Loucy (cell line): ENCODE measurements at regions not wholly inside any gene's neighbourhood (a gene's known extent, or its start where the extent isn't known, plus 50 kb on each side); places are given as distances from the start of the nearest gene placed in this dataset.

Experiments
- H2AFZ ChIP-seq: fragments of 200-600 bp; sonication (generic); 2 replicates; pipeline ENCODE4 v1.6.0; 2016; ENCODE audit warnings: antibody characterized with exemption, mild to moderate bottlenecking, low read length, moderate library complexity
- H3F3A ChIP-seq: fragments of 200-600 bp; 2 replicates; pipeline ENCODE4 v1.6.0; 2016; ENCODE audit warnings: antibody characterized with exemption, low read depth, mild to moderate bottlenecking
- H3K27me3 ChIP-seq: fragments of 200-600 bp; sonication (generic); 2 replicates; pipeline ENCODE4 v1.6.1; 2014; ENCODE audit warnings: low read length, mild to moderate bottlenecking; ENCODE audit not compliant: insufficient read depth, poor library complexity, severe bottlenecking
- H3K36me3 ChIP-seq: fragments of 200-600 bp; sonication (generic); 2 replicates; pipeline ENCODE4 v1.6.1; 2016; ENCODE audit warnings: low read length; ENCODE audit not compliant: insufficient read depth
- H3K4me1 ChIP-seq: fragments of 200-600 bp; sonication (generic); 2 replicates; pipeline ENCODE4 v1.5.1; 2014; ENCODE audit warnings: low read length, mild to moderate bottlenecking; ENCODE audit not compliant: insufficient read depth, poor library complexity, severe bottlenecking
- H3K4me2 ChIP-seq: fragments of 200-600 bp; sonication (generic); 2 replicates; pipeline ENCODE4 v1.6.0; 2014; ENCODE audit warnings: antibody characterized with exemption, low read length, low read depth, mild to moderate bottlenecking; ENCODE audit not compliant: poor library complexity, severe bottlenecking
- H3K4me3 ChIP-seq: fragments of 200-600 bp; sonication (generic); 2 replicates; pipeline ENCODE4 v1.5.1; 2014; ENCODE audit warnings: low read length, mild to moderate bottlenecking, mixed read lengths; ENCODE audit not compliant: poor library complexity, severe bottlenecking
- H3K79me2 ChIP-seq: fragments of 200-600 bp; sonication (generic); 2 replicates; pipeline ENCODE4 v1.6.1; 2014; ENCODE audit warnings: low read length; ENCODE audit not compliant: insufficient read depth
- H3K9ac ChIP-seq: fragments of 200-600 bp; sonication (generic); 2 replicates; pipeline ENCODE4 v1.6.0; 2014; ENCODE audit warnings: mild to moderate bottlenecking, low read depth, low read length, moderate library complexity; ENCODE audit not compliant: poor library complexity, severe bottlenecking
- H3K9me2 ChIP-seq: fragments of 200-600 bp; sonication (generic); replicated peaks from 2 replicates; pipeline ENCODE4 v1.6.1; 2016; ENCODE audit warnings: low read depth, low read length, mixed read lengths
- H3K9me3 ChIP-seq: fragments of 200-600 bp; sonication (generic); 2 replicates; pipeline ENCODE4 v1.6.1; 2014; ENCODE audit warnings: mild to moderate bottlenecking, antibody characterized with exemption, low read length, low read depth; ENCODE audit not compliant: insufficient read depth
- H4K20me1 ChIP-seq: fragments of 200-600 bp; sonication (generic); 2 replicates; pipeline ENCODE4 v1.6.0; 2014; ENCODE audit warnings: antibody characterized with exemption, low read length, mild to moderate bottlenecking; ENCODE audit not compliant: insufficient read depth, poor library complexity, severe bottlenecking
- EZH2phosphoT487 ChIP-seq: fragments of 200-600 bp; IDR thresholded peaks from 2 replicates; pipeline ENCODE4 v1.6.1; 2018; ENCODE audit warnings: antibody characterized with exemption, mild to moderate bottlenecking, moderate library complexity, borderline replicate concordance
- TF ChIP-seq, protein P1 (sequence below): fragments of 200-600 bp; sonication (generic); conservative IDR thresholded peaks from 2 replicates; pipeline ENCODE4 v1.5.1; 2014; ENCODE audit warnings: mild to moderate bottlenecking, antibody characterized with exemption, low read length

DNA sequence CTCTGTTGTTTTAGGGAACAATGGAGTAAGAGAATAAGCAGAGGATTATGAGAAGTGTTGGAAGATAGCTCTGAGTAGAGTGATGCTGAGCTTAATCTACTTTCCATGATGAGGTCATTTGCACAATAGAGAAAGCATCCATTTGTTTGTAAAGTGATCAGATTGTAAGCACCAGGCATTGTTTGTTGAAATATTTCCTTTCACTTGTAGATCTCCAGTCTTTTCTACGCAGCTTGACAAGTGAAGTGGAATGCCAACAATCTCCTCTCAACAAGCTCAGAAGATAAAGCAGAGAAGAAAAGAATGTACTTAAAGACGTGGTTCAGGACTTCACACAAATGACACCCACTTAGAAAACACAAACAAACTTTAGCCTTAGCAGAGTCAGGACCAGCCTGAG lies 80.1 kb upstream of the MARCKS start:
- Histone ChIP-seq H3K4me2 (no peak overlapping the region), H3K36me3 (no peaks in the 10 kb centered on the region), H2AFZ (no peak overlapping the region), H3K79me2 (no peaks in the 10 kb centered on the region), H3K9me3 (no peaks in the 10 kb centered on the region), H3F3A (no peaks in the 10 kb centered on the region), H3K4me1 (no peaks in the 10 kb centered on the region), H4K20me1 (no peaks in the 10 kb centered on the region), H3K27me3 (no peaks in the 10 kb centered on the region), H3K4me3 (no peak overlapping the region), H3K9ac (no peak overlapping the region), H3K9me2 (no peaks in the 10 kb centered on the region)
- TF ChIP-seq, protein P1, sequence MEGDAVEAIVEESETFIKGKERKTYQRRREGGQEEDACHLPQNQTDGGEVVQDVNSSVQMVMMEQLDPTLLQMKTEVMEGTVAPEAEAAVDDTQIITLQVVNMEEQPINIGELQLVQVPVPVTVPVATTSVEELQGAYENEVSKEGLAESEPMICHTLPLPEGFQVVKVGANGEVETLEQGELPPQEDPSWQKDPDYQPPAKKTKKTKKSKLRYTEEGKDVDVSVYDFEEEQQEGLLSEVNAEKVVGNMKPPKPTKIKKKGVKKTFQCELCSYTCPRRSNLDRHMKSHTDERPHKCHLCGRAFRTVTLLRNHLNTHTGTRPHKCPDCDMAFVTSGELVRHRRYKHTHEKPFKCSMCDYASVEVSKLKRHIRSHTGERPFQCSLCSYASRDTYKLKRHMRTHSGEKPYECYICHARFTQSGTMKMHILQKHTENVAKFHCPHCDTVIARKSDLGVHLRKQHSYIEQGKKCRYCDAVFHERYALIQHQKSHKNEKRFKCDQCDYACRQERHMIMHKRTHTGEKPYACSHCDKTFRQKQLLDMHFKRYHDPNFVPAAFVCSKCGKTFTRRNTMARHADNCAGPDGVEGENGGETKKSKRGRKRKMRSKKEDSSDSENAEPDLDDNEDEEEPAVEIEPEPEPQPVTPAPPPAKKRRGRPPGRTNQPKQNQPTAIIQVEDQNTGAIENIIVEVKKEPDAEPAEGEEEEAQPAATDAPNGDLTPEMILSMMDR: no peak
- TF ChIP-seq EZH2phosphoT487: no peak

DNA sequence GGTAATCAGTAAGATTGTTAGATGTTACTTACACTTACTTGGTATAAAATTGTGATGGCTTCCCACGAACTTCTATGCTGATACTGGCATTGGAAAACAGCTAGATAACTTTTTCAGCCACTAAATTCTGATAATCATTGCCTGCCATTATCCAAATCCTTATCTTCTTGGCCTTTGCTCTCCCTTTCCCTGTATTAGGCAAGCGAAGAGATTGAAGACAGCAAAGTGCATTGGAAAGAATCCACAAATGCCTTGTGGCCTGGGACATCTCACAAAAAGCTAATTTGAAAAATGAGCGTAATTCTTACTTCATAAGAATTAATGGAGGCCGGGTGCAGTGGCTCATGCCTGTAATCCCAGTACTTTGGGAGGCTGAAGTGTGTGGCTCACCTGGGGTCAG lies 79.5 kb upstream of the MARCKS start:
- H3K9ac ChIP-seq: no peak overlapping the region
- H3K9me3 ChIP-seq: no peaks in the 10 kb centered on the region
- H3K4me2 ChIP-seq: no peak overlapping the region

DNA sequence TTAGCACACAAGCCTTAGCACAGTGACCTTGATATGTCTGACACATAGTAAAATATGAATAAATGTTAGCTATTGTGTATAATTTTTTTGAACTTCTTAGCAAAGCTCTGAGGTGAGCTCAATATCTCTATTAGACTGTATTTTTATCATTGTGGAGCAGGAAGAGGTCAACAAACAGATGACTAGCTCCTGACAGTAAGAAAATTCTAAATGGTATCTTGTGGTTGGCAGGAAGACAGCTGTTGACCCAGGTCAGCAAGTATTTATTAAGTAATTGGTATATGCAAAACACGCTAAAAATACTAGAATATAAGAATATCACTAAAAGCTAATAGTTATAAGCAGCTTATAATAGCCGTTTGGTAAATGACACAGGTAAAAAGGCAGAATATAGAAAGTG lies 77.5 kb upstream of the MARCKS start:
- Histone ChIP-seq H2AFZ (no peak overlapping the region), H3K36me3 (no peaks in the 10 kb centered on the region), H3K4me2 (no peak overlapping the region), H3K9me3 (no peaks in the 10 kb centered on the region), H3F3A (no peaks in the 10 kb centered on the region), H3K27me3 (no peaks in the 10 kb centered on the region), H3K4me3 (no peak overlapping the region), H3K4me1 (no peaks in the 10 kb centered on the region), H3K79me2 (no peaks in the 10 kb centered on the region), H3K9ac (no peak overlapping the region), H3K9me2 (no peaks in the 10 kb centered on the region), H4K20me1 (no peaks in the 10 kb centered on the region)
- no peak for TF ChIP-seq EZH2phosphoT487
- TF ChIP-seq, protein P1: no peak

More for the DNA sequence above, 79.5 kb upstream of the MARCKS start:
- Histone ChIP-seq H4K20me1 (no peaks in the 10 kb centered on the region), H3F3A (no peaks in the 10 kb centered on the region), H2AFZ (no peak overlapping the region), H3K36me3 (no peaks in the 10 kb centered on the region), H3K79me2 (no peaks in the 10 kb centered on the region), H3K27me3 (no peaks in the 10 kb centered on the region), H3K9me2 (no peaks in the 10 kb centered on the region), H3K4me3 (no peak overlapping the region), H3K4me1 (no peaks in the 10 kb centered on the region)
- TF ChIP-seq EZH2phosphoT487: no peak
- TF ChIP-seq, protein P1: no peak
